ENCODE measurements at regions not wholly inside any gene's neighbourhood (a gene's known extent, or its start where the extent isn't known, plus 50 kb on each side); places are given as distances from the start of the nearest gene placed in this dataset.

DNA sequence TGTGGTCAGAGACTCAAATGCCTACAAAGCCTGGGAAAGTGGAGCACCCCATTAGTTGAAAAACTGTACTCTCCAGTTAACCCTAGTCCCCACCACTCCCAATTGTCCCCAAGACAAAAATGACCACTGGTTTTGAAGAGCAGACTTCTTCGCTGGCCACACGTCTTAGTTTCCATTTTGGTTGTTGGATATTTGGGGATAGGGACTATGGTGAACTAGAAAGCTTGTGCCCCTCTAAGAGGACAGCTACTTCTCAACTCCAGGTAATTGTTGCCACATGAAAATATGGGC, 109.4 kb upstream of the SPRY4 start:
- TF ChIP-seq, protein P1, sequence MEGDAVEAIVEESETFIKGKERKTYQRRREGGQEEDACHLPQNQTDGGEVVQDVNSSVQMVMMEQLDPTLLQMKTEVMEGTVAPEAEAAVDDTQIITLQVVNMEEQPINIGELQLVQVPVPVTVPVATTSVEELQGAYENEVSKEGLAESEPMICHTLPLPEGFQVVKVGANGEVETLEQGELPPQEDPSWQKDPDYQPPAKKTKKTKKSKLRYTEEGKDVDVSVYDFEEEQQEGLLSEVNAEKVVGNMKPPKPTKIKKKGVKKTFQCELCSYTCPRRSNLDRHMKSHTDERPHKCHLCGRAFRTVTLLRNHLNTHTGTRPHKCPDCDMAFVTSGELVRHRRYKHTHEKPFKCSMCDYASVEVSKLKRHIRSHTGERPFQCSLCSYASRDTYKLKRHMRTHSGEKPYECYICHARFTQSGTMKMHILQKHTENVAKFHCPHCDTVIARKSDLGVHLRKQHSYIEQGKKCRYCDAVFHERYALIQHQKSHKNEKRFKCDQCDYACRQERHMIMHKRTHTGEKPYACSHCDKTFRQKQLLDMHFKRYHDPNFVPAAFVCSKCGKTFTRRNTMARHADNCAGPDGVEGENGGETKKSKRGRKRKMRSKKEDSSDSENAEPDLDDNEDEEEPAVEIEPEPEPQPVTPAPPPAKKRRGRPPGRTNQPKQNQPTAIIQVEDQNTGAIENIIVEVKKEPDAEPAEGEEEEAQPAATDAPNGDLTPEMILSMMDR (conservative IDR thresholded peaks at IDR 0.05; ENCODE audit: low read depth, low read length): no peak
- TF ChIP-seq EZH2 (IDR thresholded peaks at IDR 0.05; ENCODE audit: low read length, unreplicated experiment) (no peak), EZH2phosphoT487 (IDR thresholded peaks at IDR 0.05; ENCODE audit: borderline replicate concordance, low read length) (no peak)

Data from PC-3 (cell line).